ENCODE measurements at regions not wholly inside any gene's neighbourhood (a gene's known extent, or its start where the extent isn't known, plus 50 kb on each side); places are given as distances from the start of the nearest gene placed in this dataset.

DNA sequence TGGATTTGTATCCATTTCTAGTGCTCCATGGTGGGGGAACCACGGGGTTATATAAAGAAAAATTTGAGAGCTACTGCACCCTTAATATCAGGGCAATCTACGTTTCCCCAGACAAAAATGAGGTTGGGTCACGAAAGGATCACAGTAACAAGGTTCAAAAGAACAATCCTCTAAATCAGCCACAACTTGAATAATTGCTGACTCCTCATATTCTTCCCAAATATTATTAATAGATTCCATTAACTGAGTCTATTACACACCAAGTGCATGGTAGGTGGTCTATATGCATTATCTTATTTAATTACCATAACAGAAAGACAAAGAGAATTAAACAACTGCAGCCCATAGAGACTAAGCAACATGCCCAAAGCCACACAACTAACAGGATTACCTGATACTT, 438.2 kb downstream of the ETNK1 start (continued):
- no peak for TF ChIP-seq TP53 (CRISPR knock-in tag; IDR thresholded peaks at IDR 0.05)

DNA sequence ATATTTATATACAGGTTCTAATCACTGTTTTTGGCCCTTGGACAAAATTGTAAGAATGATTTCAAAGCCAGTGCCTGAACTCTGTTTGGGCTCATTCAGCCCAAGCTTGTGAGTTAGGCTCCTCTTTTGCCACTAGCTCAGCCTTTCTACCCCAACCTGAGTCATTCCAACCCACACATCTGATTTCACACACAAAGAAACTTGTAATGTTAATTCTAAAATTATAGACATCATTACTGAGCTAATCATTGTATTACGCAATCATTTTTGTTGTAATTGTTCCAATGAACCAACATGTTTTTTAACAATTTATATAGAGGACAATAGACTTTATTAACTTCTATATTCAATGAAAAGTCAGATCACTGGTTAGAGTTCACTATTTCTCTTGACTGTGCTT, 441.1 kb downstream of the ETNK1 start:
- TF ChIP-seq ZNF317 (CRISPR knock-in tag; IDR thresholded peaks at IDR 0.05; ENCODE audit: borderline replicate concordance, low read depth) (no peak), CREB1 (CRISPR knock-in tag; IDR thresholded peaks at IDR 0.05) (no peak), ZNF423 (CRISPR knock-in tag; IDR thresholded peaks at IDR 0.05) (no peak), CDX4 (CRISPR knock-in tag; IDR thresholded peaks at IDR 0.05; ENCODE audit: borderline replicate concordance) (no peak), JAZF1 (CRISPR knock-in tag; IDR thresholded peaks at IDR 0.05) (no peak), USF1 (CRISPR knock-in tag; IDR thresholded peaks at IDR 0.05) (no peak), ZNF512 (CRISPR knock-in tag; IDR thresholded peaks at IDR 0.05; ENCODE audit: borderline replicate concordance) (no peak), GTF2I (CRISPR knock-in tag; conservative IDR thresholded peaks at IDR 0.05) (no peak), FOXP1 (CRISPR knock-in tag; IDR thresholded peaks at IDR 0.05; ENCODE audit: borderline replicate concordance) (no peak), HMGXB4 (CRISPR knock-in tag; IDR thresholded peaks at IDR 0.05) (no peak), TEAD1 (CRISPR knock-in tag; IDR thresholded peaks at IDR 0.05) (no peak)
- TF ChIP-seq, protein P1, sequence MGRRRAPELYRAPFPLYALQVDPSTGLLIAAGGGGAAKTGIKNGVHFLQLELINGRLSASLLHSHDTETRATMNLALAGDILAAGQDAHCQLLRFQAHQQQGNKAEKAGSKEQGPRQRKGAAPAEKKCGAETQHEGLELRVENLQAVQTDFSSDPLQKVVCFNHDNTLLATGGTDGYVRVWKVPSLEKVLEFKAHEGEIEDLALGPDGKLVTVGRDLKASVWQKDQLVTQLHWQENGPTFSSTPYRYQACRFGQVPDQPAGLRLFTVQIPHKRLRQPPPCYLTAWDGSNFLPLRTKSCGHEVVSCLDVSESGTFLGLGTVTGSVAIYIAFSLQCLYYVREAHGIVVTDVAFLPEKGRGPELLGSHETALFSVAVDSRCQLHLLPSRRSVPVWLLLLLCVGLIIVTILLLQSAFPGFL (CRISPR knock-in tag; IDR thresholded peaks at IDR 0.05; ENCODE audit: borderline replicate concordance): no peak
- H3K27me3 Mint-ChIP-seq (ENCODE audit: low read depth): no peaks in the 10 kb centered on the region
- CTCF ChIA-PET: no interaction called here
- H3K4me1 Mint-ChIP-seq: 0 out of 2 replicates have a peak, but pooled peaks cover 6% of the 10 kb centered on the region
- DNase-seq (ENCODE audit: low spot score) (no peak), ATAC-seq (no peak)
- POLR2A ChIA-PET: no interaction called here
- no peak overlapping the region for H3K4me3 Mint-ChIP-seq
- no peak overlapping the region for H3K27ac Mint-ChIP-seq
- peaks cover 6% of the 10 kb centered on the region; the same call in 1 of the 2 replicates for H3K9me3 Mint-ChIP-seq
- no peaks in the 10 kb centered on the region; the same call in 1 of the 2 replicates for H3K36me3 Mint-ChIP-seq

GRCh38 chr12:23083267-23083666, 458.3 kb downstream of the ETNK1 start:
- Mint-ChIP-seq H3K27ac (no peak overlapping the region), H3K9me3 (0 out of 2 replicates have a peak, but pooled peaks cover 3% of the 10 kb centered on the region), H3K4me1 (no peaks in the 10 kb centered on the region), H3K36me3 (no peaks in the 10 kb centered on the region), H3K27me3 (ENCODE audit: low read depth) (no peaks in the 10 kb centered on the region), H3K4me3 (no peak overlapping the region)
- ChIA-PET POLR2A (no interaction called here), CTCF (no interaction called here)
- DNase-seq (ENCODE audit: low spot score) (no peak), ATAC-seq (no peak)
- TF ChIP-seq ZNF423 (CRISPR knock-in tag; IDR thresholded peaks at IDR 0.05): no peak
- TF ChIP-seq ZNF263 (CRISPR knock-in tag; IDR thresholded peaks at IDR 0.05; ENCODE audit: low read depth): no peak
- TF ChIP-seq SOX15 (CRISPR knock-in tag; IDR thresholded peaks at IDR 0.05): no peak
- TF ChIP-seq, protein P2, sequence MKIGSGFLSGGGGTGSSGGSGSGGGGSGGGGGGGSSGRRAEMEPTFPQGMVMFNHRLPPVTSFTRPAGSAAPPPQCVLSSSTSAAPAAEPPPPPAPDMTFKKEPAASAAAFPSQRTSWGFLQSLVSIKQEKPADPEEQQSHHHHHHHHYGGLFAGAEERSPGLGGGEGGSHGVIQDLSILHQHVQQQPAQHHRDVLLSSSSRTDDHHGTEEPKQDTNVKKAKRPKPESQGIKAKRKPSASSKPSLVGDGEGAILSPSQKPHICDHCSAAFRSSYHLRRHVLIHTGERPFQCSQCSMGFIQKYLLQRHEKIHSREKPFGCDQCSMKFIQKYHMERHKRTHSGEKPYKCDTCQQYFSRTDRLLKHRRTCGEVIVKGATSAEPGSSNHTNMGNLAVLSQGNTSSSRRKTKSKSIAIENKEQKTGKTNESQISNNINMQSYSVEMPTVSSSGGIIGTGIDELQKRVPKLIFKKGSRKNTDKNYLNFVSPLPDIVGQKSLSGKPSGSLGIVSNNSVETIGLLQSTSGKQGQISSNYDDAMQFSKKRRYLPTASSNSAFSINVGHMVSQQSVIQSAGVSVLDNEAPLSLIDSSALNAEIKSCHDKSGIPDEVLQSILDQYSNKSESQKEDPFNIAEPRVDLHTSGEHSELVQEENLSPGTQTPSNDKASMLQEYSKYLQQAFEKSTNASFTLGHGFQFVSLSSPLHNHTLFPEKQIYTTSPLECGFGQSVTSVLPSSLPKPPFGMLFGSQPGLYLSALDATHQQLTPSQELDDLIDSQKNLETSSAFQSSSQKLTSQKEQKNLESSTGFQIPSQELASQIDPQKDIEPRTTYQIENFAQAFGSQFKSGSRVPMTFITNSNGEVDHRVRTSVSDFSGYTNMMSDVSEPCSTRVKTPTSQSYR (CRISPR knock-in tag; IDR thresholded peaks at IDR 0.05): no peak
- no peak for TF ChIP-seq ELF4 (CRISPR knock-in tag; IDR thresholded peaks at IDR 0.05; ENCODE audit: low read depth)
- TF ChIP-seq ESRRA (CRISPR knock-in tag; IDR thresholded peaks at IDR 0.05; ENCODE audit: borderline replicate concordance): no peak
- TF ChIP-seq ZNF425 (CRISPR knock-in tag; conservative IDR thresholded peaks at IDR 0.05): no peak
- no peak for TF ChIP-seq ZNF317 (CRISPR knock-in tag; IDR thresholded peaks at IDR 0.05; ENCODE audit: borderline replicate concordance, low read depth)
- TF ChIP-seq JUN (CRISPR knock-in tag; IDR thresholded peaks at IDR 0.05): no peak
- no peak for TF ChIP-seq NR3C1 (CRISPR knock-in tag; conservative IDR thresholded peaks at IDR 0.05; ENCODE audit: low read depth)
- TF ChIP-seq, protein P3, sequence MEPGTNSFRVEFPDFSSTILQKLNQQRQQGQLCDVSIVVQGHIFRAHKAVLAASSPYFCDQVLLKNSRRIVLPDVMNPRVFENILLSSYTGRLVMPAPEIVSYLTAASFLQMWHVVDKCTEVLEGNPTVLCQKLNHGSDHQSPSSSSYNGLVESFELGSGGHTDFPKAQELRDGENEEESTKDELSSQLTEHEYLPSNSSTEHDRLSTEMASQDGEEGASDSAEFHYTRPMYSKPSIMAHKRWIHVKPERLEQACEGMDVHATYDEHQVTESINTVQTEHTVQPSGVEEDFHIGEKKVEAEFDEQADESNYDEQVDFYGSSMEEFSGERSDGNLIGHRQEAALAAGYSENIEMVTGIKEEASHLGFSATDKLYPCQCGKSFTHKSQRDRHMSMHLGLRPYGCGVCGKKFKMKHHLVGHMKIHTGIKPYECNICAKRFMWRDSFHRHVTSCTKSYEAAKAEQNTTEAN (CRISPR knock-in tag; IDR thresholded peaks at IDR 0.05): no peak
